ENCODE measurements at regions not wholly inside any gene's neighbourhood (a gene's known extent, or its start where the extent isn't known, plus 50 kb on each side); places are given as distances from the start of the nearest gene placed in this dataset.

- TF ChIP-seq CTCF (IDR thresholded peaks at IDR 0.05; ENCODE audit: insufficient read depth, low read depth, low read length) = no peak
- TF ChIP-seq EZH2 (IDR thresholded peaks at IDR 0.05; ENCODE audit: insufficient read depth, low read length) = no peak
Measured at GRCh38 chr4:167587361-167587760, 353.1 kb upstream of the SPOCK3 start.

Data from astrocyte (in vitro differentiated cells and primary cell).